ENCODE measurements at regions not wholly inside any gene's neighbourhood (a gene's known extent, or its start where the extent isn't known, plus 50 kb on each side); places are given as distances from the start of the nearest gene placed in this dataset.
"Not testable (repeated sequence)": the region's sequence is repeated elsewhere in the genome, so short reads cannot be mapped to it uniquely, and the experiment has no call there.

- peak; percentile 43 for DNase-seq
Measured at GRCh38 chr12:61993734-61994345, 266.4 kb upstream of the USP15 start.

GRCh38 chr12:61996717-61997116 is 263.5 kb upstream of the USP15 start:
- DNase-seq: no peak

GRCh38 chr12:61998791-61999190 is 261.4 kb upstream of the USP15 start:
- peak; percentile 32 for DNase-seq

GRCh38 chr12:61999311-61999710 is 260.9 kb upstream of the USP15 start:
- DNase-seq: no peak

GRCh38 chr12:62001424-62001823 is 258.8 kb upstream of the USP15 start:
- no peak for DNase-seq

- DNase-seq: no peak
Measured at GRCh38 chr12:62003226-62003625, 257.0 kb upstream of the USP15 start.

- DNase-seq: no peak
Measured at GRCh38 chr12:62003701-62004100, 256.5 kb upstream of the USP15 start.

GRCh38 chr12:62005615-62006014 is 254.6 kb upstream of the USP15 start:
- no peak for DNase-seq

GRCh38 chr12:62006076-62006732 is 254.0 kb upstream of the USP15 start:
- peak; percentile 31 for DNase-seq

GRCh38 chr12:62008703-62009102 is 251.5 kb upstream of the USP15 start:
- DNase-seq: no peak

GRCh38 chr12:62009445-62009844 is 250.8 kb upstream of the USP15 start:
- DNase-seq: no peak

GRCh38 chr12:62010331-62010906 is 249.8 kb upstream of the USP15 start:
- DNase-seq: not testable (repeated sequence)

GRCh38 chr12:62010973-62011372 is 249.2 kb upstream of the USP15 start:
- DNase-seq: not testable (repeated sequence)

- DNase-seq: no peak
Measured at GRCh38 chr12:62014330-62014729, 245.9 kb upstream of the USP15 start.

- no peak for DNase-seq
Measured at GRCh38 chr12:62016021-62016420, 244.2 kb upstream of the USP15 start.

GRCh38 chr12:62021808-62022207 is 238.4 kb upstream of the USP15 start:
- DNase-seq: no peak

- DNase-seq: no peak
Measured at GRCh38 chr12:62028536-62028935, 231.7 kb upstream of the USP15 start.

- no peak for DNase-seq
Measured at GRCh38 chr12:62032870-62033269, 227.3 kb upstream of the USP15 start.

GRCh38 chr12:62044450-62045135 is 215.6 kb upstream of the USP15 start:
- no peak for DNase-seq

GRCh38 chr12:62045211-62045610 is 215.0 kb upstream of the USP15 start:
- no peak for DNase-seq

- no peak for DNase-seq
Measured at GRCh38 chr12:62050785-62051184, 209.4 kb upstream of the USP15 start.

- DNase-seq: no peak
Measured at GRCh38 chr12:62069976-62070375, 190.2 kb upstream of the USP15 start.

- not testable (repeated sequence) for DNase-seq
Measured at GRCh38 chr12:62073236-62073635, 187.0 kb upstream of the USP15 start.

- no peak for DNase-seq
Measured at GRCh38 chr12:62075870-62076269, 184.3 kb upstream of the USP15 start.
